Putamen (tissue), 1 donor: ENCODE measurements at regions not wholly inside any gene's neighbourhood (a gene's known extent, or its start where the extent isn't known, plus 50 kb on each side); places are given as distances from the start of the nearest gene placed in this dataset.

ENCODE experiments used
- DNase-seq: peaks from one replicate; pipeline ENCODE4 v3.0.0-alpha.2; 2016; ENCODE audit warnings: low spot score

GRCh38 chr1:230000493-230001184 is 66.4 kb upstream of the GALNT2 start:
- DNase-seq = no peak

- DNase-seq = no peak
These were observed 64.8 kb upstream of the GALNT2 start for GRCh38 chr1:230002164-230002803.

GRCh38 chr1:230003409-230003808 is 63.6 kb upstream of the GALNT2 start:
- no peak for DNase-seq

DNA sequence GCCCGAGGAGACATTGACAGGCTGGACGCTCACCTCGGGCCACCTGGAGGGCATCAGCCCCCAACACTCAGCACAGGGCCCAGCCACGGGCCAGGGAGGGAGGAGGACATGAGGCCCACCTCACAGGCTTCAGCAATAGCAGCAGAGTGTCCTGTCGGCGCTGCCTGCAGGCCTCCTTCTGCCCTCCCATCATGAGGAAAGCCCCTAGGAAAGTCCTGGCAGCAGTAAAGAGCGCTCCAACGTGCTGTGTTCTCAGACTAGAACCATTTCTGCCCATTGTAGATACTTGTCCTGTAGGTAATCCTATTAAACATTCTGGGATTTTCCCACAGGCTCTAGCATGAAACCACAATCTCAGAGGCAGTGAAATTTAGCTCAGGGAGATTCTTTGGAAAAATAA is 62.0 kb upstream of the GALNT2 start:
- DNase-seq = no peak

DNA sequence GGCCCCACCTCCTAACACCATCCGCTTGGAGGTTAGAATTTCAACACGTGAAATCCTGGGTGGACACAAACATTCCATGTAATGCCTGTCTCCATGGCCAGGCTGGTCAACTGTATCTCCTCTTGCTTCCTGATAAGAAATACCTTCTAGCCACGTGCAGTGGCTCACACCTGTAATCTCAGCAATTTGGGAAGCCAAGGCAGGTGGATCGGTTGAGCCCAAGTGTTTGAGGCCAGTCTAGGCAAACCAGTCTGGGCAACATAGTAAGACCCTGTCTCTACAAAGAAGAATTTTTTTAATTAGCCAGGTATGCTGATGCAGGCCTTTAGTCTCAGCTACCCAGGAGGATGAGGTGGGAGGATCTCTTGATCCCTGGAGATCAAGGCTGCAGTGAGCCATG is 58.3 kb upstream of the GALNT2 start:
- no peak for DNase-seq

DNA sequence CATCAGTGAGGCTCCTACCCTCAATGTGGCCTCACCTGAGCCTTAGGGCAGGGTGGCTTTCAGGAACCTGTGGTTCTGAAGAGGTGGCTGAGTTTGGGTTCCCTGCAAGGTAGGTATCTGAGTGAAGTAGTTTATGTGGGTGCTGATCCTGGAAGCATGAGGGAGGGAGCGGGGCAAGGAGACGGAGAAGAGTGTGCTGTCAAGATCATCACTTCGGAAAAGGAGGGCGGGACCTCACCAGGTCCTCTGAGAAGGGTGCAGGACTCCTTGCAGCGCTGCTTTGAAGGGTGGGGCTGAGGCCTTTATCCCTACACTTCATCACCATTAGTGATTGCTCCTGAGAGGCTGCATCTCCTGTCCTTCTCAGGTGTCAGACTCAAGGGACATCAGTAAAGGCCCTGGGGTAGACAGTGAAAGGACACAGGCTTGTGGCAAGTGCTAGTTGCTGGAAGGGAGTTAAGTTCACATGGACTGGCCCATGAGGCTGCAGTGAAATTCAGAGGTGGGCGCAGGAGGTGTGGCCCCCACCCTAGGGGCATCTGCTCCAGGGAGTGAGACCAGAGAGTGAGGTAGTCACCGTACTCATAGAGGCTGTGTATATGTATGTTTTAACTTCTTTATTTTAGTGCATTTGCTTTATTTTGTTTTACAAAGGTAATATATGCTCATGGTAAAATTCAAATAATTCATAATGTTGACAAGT is 57.3 kb upstream of the GALNT2 start:
- no peak for DNase-seq

GRCh38 chr1:230010603-230011332 is 56.3 kb upstream of the GALNT2 start:
- no peak for DNase-seq

DNA sequence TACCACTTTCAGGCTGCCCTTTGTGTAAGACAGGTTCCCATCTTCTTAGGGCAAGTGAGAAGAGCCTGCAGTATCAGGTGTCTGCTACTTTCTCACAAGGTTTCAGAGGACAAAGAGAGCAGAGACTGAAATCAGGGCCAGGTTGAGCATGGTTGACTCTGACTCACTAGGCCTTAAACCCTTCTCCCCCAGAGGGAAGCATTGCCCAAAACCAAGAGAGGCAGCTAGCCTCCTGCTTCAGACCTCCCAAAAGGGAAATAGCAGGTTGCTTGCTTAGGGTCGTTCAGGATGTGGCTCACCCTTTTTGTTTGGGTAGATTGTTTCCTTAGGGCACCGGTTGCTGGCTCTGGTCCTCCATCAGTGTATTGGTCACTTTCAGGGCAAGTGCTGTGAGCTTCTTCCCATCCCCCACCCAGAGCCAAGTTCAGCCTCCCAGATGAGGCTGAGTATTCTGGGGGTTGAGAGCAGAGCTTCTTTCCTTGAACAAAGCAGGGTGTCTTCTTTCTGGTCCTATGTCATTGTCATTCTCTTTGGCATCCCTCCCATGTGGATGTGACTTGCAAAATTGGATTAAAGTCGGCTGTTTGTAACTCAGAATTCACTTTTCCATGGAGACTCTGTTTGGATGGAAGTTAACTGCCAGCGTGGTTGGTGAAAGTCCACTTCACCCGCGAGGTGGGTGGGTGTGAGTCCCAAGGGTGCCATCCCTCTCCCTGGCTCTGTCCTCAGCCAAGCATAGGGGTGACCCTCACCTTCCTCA is 55.5 kb upstream of the GALNT2 start:
- no peak for DNase-seq

GRCh38 chr1:230012093-230012393 is 55.0 kb upstream of the GALNT2 start:
- no peak for DNase-seq

- DNase-seq = no peak
These were observed 54.3 kb upstream of the GALNT2 start for GRCh38 chr1:230012741-230013140.

DNA sequence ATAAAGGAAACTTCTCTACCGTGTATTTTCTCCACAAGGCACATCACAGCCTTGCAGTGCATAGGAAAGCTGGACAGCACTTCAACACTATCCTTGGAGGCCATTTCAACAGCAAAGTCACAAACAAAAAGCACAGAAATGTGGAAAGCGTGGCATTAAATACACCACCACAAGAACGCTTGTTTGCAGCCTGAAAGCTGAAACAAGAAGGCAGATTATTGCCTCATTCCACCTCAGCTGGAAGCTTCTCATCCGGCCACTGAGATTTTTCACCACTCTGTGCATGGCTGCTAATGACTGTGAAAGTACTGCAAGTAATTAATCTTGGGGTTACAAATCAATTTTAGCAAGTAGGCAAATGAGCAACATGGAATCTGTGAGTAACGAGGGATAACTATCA is 50.9 kb upstream of the GALNT2 start:
- DNase-seq = no peak
